ENCODE measurements at regions not wholly inside any gene's neighbourhood (a gene's known extent, or its start where the extent isn't known, plus 50 kb on each side); places are given as distances from the start of the nearest gene placed in this dataset.

GRCh38 chr22:22709719-22710445 lies 65.5 kb downstream of the GGTLC2 start:
- no peak for TF ChIP-seq ZNF398 (tag by site-specific recombination; IDR thresholded peaks at IDR 0.05)
- peak; percentile 23 for TF ChIP-seq ZNF654 (tag by site-specific recombination; IDR thresholded peaks at IDR 0.05; ENCODE audit: low read depth)
- POLR2A ChIA-PET: no interaction called here
- Histone ChIP-seq H3K9me3 (ENCODE audit: control insufficient read depth, insufficient read depth, low read depth, low read length) (no peaks in the 10 kb centered on the region), H3K4me1 (ENCODE audit: control insufficient read depth, insufficient read depth, low read length) (no peaks in the 10 kb centered on the region), H3K27ac (ENCODE audit: extremely low read depth, low read depth, low read length) (no peak overlapping the region), H3K4me3 (ENCODE audit: low read depth, low read length) (no peak overlapping the region), H3K36me3 (ENCODE audit: control insufficient read depth in 2 of 2, insufficient read depth in 1 of 2, low read length in 2 of 2) (no peaks in the 10 kb centered on the region)
- CTCF ChIA-PET: interaction anchor here (0.5 to 3.7 kb wide), 67 partner anchors 8 to 703 kb away, joined by 3 to 50 read pairs (median 4); no protein-coding TSS in a partner anchor

- no peaks in the 10 kb centered on the region for H3K9me3 ChIP-seq (ENCODE audit: control insufficient read depth, insufficient read depth, low read depth, low read length)
- ChIA-PET POLR2A (no interaction called here), CTCF (interaction anchor here (0.6 to 3.7 kb wide), 25 partner anchors 10 to 381 kb away, joined by 3 to 50 read pairs (median 8); no protein-coding TSS in a partner anchor)
- no peaks in the 10 kb centered on the region for H3K36me3 ChIP-seq (ENCODE audit: control insufficient read depth in 2 of 2, insufficient read depth in 1 of 2, low read length in 2 of 2)
- no peaks in the 10 kb centered on the region for H3K4me1 ChIP-seq (ENCODE audit: control insufficient read depth, insufficient read depth, low read length)
- H3K27ac ChIP-seq (ENCODE audit: extremely low read depth, low read depth, low read length): no peak overlapping the region
- H3K4me3 ChIP-seq (ENCODE audit: low read depth, low read length): no peak overlapping the region
- TF ChIP-seq ZNF654 (tag by site-specific recombination; IDR thresholded peaks at IDR 0.05; ENCODE audit: low read depth) (peak; percentile 15; the same call in 1 of the 2 replicates), ZNF701 (tag by site-specific recombination; IDR thresholded peaks at IDR 0.05) (no peak), CTCF (tag by site-specific recombination; IDR thresholded peaks at IDR 0.05) (peak; percentile 56; the same call in 1 of the 2 replicates), ZBTB21 (tag by site-specific recombination; IDR thresholded peaks at IDR 0.05) (no peak), ZNF600 (tag by site-specific recombination; IDR thresholded peaks at IDR 0.05) (no peak), HIC1 (tag by site-specific recombination; IDR thresholded peaks at IDR 0.05) (peak; percentile 69; the same call in 1 of the 2 replicates)
These were observed 66.5 kb downstream of the GGTLC2 start for GRCh38 chr22:22710719-22711531.

GRCh38 chr22:22711532-22711913 lies 67.1 kb downstream of the GGTLC2 start:
- POLR2A ChIA-PET: no interaction called here
- Histone ChIP-seq H3K4me3 (ENCODE audit: low read depth, low read length) (no peak overlapping the region), H3K9me3 (ENCODE audit: control insufficient read depth, insufficient read depth, low read depth, low read length) (no peaks in the 10 kb centered on the region), H3K27ac (ENCODE audit: extremely low read depth, low read depth, low read length) (no peak overlapping the region), H3K36me3 (ENCODE audit: control insufficient read depth in 2 of 2, insufficient read depth in 1 of 2, low read length in 2 of 2) (no peaks in the 10 kb centered on the region), H3K4me1 (ENCODE audit: control insufficient read depth, insufficient read depth, low read length) (no peaks in the 10 kb centered on the region)
- CTCF ChIA-PET: interaction anchor here (0.7 to 1.7 kb wide), 8 partner anchors 12 to 244 kb away, joined by 3 to 10 read pairs (median 4); no protein-coding TSS in a partner anchor
- no peak for TF ChIP-seq SCRT2 (tag by site-specific recombination; IDR thresholded peaks at IDR 0.05)

Measured in HEK293 (cell line).